WERI-Rb-1 (cell line): ENCODE measurements at regions not wholly inside any gene's neighbourhood (a gene's known extent, or its start where the extent isn't known, plus 50 kb on each side); places are given as distances from the start of the nearest gene placed in this dataset.

Experiments
- DNase-seq: peaks from one replicate; pipeline ENCODE4 v3.0.0-alpha.2; 2020
- H3K27ac ChIP-seq: fragments of 250-450 bp; sonication (Bioruptor Pico); 2 replicates; pipeline ENCODE4 v1.5.1; 2020; ENCODE audit warnings: mild to moderate bottlenecking, moderate library complexity
- H3K27me3 ChIP-seq: fragments of 250-450 bp; sonication (Bioruptor Pico); 2 replicates; pipeline ENCODE4 v1.5.1; 2021; ENCODE audit warnings: mild to moderate bottlenecking, low read depth, moderate library complexity; ENCODE audit not compliant: insufficient read depth, severe bottlenecking
- H3K36me3 ChIP-seq: fragments of 250-450 bp; sonication (Bioruptor Pico); 2 replicates; pipeline ENCODE4 v1.5.1; 2020; ENCODE audit warnings: mild to moderate bottlenecking, moderate library complexity
- H3K4me3 ChIP-seq: 2 replicates; pipeline ENCODE4 v1.5.1; 2011; ENCODE audit warnings: low read depth, mild to moderate bottlenecking, control low read depth, low read length
- H3K9me3 ChIP-seq: fragments of 250-450 bp; sonication (Bioruptor Pico); 2 replicates; pipeline ENCODE4 v1.5.1; 2021; ENCODE audit warnings: mild to moderate bottlenecking, moderate library complexity; ENCODE audit not compliant: severe bottlenecking
- CTCF ChIP-seq: IDR thresholded peaks from 2 replicates; pipeline ENCODE4 v1.5.1; 2011; ENCODE audit warnings: low read depth, mild to moderate bottlenecking, control low read depth, inconsistent platforms, low read length

- no peak for TF ChIP-seq CTCF
- Histone ChIP-seq H3K27me3 (no peaks in the 10 kb centered on the region), H3K36me3 (no peaks in the 10 kb centered on the region), H3K9me3 (no peaks in the 10 kb centered on the region), H3K4me3 (no peak overlapping the region), H3K27ac (peak overlapping the region; percentile 11; the same call in 1 of the 2 replicates)
- DNase-seq = peak; percentile 76
Measured at GRCh38 chr2:234335661-234336228, 161.1 kb downstream of the ARL4C start.

GRCh38 chr2:234334756-234335155 is 162.1 kb downstream of the ARL4C start:
- H3K9me3 ChIP-seq = no peaks in the 10 kb centered on the region
- H3K27me3 ChIP-seq = no peaks in the 10 kb centered on the region
- no peak for TF ChIP-seq CTCF
- H3K4me3 ChIP-seq = no peak overlapping the region
- H3K36me3 ChIP-seq = no peaks in the 10 kb centered on the region
- no peak for DNase-seq
- no peak overlapping the region for H3K27ac ChIP-seq

DNA sequence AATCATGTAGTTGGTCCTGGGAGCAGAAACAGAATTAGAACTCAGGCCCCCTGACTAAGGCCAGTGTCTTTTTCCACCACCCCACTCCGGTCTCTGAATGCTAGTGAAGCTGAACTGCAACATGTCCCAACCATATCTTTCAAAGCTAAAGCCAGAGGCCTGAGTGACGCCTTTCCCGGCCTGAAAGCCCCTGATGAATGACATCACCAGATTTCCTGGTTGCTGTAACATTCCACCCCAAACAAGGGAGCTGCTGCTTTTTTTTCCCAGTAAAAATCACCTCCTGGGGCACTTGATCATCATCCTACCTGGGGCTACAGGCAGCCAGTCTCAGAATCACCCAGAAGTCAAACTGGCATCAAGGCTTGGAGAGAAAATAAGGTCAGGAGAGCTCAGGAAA is 162.7 kb downstream of the ARL4C start:
- no peak for DNase-seq
- Histone ChIP-seq H3K4me3 (no peak overlapping the region), H3K27ac (no peak overlapping the region), H3K9me3 (no peaks in the 10 kb centered on the region), H3K27me3 (no peaks in the 10 kb centered on the region), H3K36me3 (no peaks in the 10 kb centered on the region)
- TF ChIP-seq CTCF = no peak

- Histone ChIP-seq H3K4me3 (no peak overlapping the region), H3K27me3 (no peaks in the 10 kb centered on the region), H3K9me3 (no peaks in the 10 kb centered on the region), H3K36me3 (no peaks in the 10 kb centered on the region), H3K27ac (no peak overlapping the region)
- no peak for DNase-seq
- TF ChIP-seq CTCF = no peak
Measured at GRCh38 chr2:234333168-234334130, 163.4 kb downstream of the ARL4C start.

DNA sequence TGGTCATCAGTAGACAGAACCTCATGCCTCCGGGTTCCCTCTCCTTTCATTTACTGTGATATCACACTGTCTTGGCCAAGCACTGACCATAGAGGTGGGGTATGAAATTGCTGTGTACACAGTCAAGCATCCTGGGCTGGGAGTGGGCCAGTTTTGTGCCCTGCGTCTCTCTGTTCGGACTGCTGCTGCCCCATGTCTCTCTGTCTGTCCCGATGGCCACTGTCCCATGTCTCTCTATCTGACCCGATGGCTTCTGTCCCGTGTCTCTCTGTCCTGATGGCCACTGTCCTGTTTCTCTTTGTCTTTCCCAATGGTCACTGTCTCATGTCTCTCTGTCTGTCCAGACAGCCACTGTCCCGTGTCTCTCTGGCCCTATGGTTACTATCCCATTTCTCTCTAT is 164.9 kb downstream of the ARL4C start:
- no peaks in the 10 kb centered on the region for H3K27me3 ChIP-seq
- no peaks in the 10 kb centered on the region for H3K36me3 ChIP-seq
- no peak for DNase-seq
- no peak overlapping the region for H3K27ac ChIP-seq
- H3K9me3 ChIP-seq = no peaks in the 10 kb centered on the region
- no peak overlapping the region for H3K4me3 ChIP-seq
- no peak for TF ChIP-seq CTCF
